ENCODE measurements at regions not wholly inside any gene's neighbourhood (a gene's known extent, or its start where the extent isn't known, plus 50 kb on each side); places are given as distances from the start of the nearest gene placed in this dataset.

GRCh38 chr12:25615119-25615518 is 62.0 kb upstream of the LMNTD1 start:
- TF ChIP-seq, protein P1, sequence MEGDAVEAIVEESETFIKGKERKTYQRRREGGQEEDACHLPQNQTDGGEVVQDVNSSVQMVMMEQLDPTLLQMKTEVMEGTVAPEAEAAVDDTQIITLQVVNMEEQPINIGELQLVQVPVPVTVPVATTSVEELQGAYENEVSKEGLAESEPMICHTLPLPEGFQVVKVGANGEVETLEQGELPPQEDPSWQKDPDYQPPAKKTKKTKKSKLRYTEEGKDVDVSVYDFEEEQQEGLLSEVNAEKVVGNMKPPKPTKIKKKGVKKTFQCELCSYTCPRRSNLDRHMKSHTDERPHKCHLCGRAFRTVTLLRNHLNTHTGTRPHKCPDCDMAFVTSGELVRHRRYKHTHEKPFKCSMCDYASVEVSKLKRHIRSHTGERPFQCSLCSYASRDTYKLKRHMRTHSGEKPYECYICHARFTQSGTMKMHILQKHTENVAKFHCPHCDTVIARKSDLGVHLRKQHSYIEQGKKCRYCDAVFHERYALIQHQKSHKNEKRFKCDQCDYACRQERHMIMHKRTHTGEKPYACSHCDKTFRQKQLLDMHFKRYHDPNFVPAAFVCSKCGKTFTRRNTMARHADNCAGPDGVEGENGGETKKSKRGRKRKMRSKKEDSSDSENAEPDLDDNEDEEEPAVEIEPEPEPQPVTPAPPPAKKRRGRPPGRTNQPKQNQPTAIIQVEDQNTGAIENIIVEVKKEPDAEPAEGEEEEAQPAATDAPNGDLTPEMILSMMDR (IDR thresholded peaks at IDR 0.05), result no peak
- TF ChIP-seq EZH2 (IDR thresholded peaks at IDR 0.05), result no peak

All from neural progenitor cell (in vitro differentiated cells).